ENCODE measurements at regions not wholly inside any gene's neighbourhood (a gene's known extent, or its start where the extent isn't known, plus 50 kb on each side); places are given as distances from the start of the nearest gene placed in this dataset.

DNA sequence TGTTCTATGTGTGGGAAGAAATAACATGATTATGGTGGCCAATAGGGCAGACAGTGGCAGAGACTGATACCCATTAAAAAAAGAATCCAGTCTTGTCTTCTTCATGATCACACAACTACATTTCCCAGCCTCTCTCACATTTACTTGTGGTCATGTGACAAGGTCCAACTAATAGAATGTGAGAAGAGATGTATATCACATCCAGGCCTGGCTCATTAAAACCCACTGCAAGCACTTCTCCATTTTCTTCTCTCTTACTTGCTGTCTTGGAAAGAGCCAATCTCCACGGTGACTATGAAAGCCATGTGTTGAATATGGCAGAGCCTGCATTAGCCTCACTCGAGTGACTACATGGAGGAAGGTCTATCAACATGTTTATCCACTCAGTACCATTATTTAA is 306.2 kb upstream of the ZEB2 start:
- TF ChIP-seq, protein P1, sequence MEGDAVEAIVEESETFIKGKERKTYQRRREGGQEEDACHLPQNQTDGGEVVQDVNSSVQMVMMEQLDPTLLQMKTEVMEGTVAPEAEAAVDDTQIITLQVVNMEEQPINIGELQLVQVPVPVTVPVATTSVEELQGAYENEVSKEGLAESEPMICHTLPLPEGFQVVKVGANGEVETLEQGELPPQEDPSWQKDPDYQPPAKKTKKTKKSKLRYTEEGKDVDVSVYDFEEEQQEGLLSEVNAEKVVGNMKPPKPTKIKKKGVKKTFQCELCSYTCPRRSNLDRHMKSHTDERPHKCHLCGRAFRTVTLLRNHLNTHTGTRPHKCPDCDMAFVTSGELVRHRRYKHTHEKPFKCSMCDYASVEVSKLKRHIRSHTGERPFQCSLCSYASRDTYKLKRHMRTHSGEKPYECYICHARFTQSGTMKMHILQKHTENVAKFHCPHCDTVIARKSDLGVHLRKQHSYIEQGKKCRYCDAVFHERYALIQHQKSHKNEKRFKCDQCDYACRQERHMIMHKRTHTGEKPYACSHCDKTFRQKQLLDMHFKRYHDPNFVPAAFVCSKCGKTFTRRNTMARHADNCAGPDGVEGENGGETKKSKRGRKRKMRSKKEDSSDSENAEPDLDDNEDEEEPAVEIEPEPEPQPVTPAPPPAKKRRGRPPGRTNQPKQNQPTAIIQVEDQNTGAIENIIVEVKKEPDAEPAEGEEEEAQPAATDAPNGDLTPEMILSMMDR (IDR thresholded peaks at IDR 0.05): no peak
- no peak for TF ChIP-seq POLR2A (IDR thresholded peaks at IDR 0.05)

Data from testis (tissue), 2 donors.